ENCODE measurements at regions not wholly inside any gene's neighbourhood (a gene's known extent, or its start where the extent isn't known, plus 50 kb on each side); places are given as distances from the start of the nearest gene placed in this dataset.

GRCh38 chr2:129367107-129367506, 612.4 kb upstream of the RAB6C start:
- no peak for TF ChIP-seq CTCF (IDR thresholded peaks at IDR 0.05)
- TF ChIP-seq POLR2A (IDR thresholded peaks at IDR 0.05), result no peak

All from testis (tissue), 2 donors.